ENCODE measurements at regions not wholly inside any gene's neighbourhood (a gene's known extent, or its start where the extent isn't known, plus 50 kb on each side); places are given as distances from the start of the nearest gene placed in this dataset.

DNA sequence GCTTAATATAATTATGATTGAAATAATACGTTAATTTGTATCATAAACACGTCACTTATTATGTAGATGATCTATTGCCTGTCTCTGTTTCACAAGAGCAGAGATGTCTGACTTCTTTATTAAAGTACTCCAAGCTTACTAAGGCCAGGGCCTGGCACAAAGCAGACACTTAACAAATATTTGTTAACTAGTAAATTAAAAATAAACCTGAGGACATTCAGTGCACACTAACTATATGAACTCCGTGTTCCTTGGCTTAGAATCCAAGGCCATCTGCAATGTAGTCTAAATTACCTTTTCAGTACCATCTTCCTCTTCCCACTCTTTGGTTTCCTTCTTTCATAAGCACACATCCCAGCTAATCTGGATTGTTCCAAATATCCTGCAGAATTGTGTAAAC is 210.8 kb upstream of the SOX9 start:
- DNase-seq, result no peak

DNA sequence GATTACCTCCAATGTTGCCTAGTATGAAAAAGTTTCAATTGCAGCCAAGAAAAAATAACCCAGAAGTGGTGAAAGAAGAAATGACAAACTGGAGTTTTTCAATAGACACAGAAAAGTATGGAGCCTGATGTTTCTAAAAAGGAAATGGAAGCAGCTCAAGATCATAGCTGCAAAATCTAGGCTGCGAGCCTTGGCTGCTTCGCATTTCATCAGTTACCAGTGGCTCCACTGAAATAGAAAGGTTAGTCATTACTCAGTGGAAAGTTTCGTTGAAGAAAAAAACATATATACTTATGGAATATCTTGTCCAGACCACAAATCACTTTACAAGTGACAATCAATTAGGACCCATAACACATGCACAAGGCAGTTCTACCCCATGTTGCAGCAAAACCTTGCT is 206.8 kb upstream of the SOX9 start:
- DNase-seq, result no peak

DNA sequence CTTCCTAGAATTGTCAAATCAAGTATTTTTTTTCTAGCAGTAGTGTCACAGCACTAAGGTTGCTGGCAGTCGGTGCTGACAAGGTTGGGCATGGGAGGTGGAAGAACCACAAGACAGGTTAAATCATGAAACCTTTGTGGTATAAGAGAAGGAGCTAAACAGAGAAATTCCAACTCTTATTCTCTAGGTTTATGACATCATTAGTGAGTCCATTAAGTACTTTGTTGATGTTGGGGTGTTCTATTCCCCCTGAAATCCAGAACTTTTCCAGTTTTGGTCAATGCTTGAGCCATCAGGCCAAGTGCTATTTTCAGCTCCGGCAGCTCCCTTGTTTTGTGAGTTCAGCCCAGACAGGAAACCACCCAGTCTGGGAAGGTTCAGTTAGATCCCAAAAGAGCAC is 206.0 kb upstream of the SOX9 start:
- no peak for DNase-seq

DNA sequence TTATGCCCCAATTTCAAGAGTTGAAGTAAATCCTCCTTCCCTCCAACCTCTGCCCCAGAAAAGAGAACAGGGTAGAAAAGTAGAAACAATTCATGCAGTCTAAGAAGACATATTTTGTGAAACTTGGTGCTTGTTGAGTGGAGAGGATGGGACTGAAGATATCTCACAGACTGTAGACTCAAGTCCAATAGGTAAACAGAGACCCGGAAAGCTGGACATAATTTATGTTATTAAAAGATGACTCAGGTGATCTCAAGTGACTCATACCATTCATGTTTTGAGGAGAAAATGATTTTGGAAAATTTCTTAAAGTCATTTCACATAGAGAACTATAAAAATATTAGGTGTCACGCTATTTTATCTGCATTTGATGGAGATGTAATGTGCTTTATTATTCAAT is 203.1 kb upstream of the SOX9 start:
- no peak for DNase-seq

DNA sequence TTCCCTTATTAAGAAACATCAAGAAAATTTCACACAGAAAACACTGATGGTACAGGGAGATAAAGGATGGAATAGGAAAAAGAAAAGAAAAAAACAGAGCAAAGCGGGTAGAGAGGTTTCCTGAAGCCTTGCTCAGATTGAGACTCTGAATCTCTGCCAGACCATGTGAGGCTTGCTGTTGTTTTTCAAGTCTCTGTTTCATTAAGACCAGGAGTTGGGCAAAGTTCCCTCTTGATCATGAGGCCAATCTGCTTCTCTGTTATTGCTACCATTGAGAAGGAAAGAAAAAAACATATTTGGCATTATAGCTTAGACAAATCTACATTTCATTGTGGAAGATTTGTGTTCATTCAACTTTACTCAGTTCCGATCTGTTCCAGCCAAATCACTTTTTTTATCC is 201.6 kb upstream of the SOX9 start:
- no peak for DNase-seq

DNA sequence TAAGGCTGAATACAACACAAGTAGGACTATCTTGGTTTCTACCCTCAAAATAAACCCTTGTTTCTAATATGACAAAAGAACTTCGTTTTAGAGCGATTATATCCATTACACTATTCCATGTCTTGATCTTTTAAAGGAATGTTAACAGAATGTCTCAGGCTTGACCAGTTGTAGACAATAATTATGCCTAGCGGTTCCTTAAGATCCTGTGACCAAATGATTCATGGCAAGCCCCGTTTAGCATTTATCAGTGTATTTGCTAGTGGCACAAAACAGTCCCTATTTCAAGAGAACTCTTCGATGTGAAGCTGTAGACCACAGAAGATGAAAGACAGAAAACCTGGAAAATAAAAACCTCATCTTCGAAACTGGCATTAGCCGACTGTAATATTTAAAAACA is 200.9 kb upstream of the SOX9 start:
- no peak for DNase-seq

DNA sequence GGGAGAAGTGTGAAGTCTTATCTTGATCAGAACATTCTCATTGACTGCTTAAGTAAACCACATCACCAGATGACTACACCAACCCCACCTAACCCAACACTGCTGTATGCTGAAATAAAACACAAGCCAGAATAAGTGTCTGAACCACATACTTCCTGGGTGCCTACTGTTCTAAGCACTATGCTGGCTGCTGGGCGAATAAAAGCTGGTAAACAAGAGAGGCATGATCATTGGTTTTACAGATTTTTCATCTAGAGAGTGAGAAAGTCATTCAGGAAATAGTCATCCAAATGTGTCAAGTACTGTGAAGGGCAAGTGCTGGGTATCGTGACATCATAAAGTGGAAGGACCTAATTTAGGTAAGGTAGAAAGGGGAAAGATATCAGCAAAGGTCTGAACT is 199.0 kb upstream of the SOX9 start:
- DNase-seq, result no peak

DNA sequence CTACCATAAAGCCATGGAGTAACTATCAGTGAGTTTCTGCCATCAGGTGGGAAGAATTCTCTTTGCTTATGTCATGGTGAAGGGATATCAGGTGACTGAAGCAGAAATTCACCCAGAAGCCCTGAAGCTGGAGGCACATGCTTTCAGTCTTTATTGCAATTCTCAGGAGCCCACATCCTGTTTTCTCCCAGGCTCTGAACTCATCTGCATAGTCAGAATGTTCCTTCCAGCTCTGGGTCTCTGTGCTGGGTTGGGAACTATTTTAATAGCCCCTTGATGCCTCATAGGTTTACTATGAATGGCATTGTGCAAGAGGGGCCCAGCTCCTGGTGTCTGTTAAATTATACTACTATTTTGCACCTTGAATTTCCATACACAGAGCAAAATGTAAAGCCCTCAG is 198.4 kb upstream of the SOX9 start:
- DNase-seq, result no peak

DNA sequence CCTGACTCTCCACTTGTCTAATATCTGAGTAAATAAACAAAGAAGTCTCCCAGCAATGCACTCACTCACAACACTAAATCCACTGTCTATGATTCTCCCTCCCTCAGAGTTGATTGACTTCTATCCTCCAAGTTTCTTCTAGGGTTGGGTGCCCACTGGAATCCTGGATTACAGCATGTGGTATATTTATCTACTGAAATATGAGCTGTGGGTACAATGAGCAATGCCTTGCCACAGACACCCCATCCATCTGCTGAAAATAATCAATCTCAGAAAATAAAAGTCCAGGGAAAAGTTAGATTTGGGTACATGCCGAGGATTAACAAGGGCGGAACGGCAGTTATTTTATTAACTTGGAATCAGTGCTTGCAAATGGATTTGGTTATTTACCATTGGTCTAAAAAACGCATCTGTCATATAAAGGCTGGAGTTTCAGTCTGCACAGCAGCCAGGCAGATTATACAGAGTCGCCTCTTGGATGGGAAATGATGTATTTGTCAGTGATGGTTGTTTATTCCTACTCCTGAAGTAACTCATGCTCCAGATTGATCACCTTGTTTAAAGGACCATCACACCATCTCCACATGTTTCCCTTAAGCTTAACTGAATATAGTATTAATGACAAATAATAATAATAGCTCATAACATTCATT is 193.9 kb upstream of the SOX9 start:
- no peak for DNase-seq

DNA sequence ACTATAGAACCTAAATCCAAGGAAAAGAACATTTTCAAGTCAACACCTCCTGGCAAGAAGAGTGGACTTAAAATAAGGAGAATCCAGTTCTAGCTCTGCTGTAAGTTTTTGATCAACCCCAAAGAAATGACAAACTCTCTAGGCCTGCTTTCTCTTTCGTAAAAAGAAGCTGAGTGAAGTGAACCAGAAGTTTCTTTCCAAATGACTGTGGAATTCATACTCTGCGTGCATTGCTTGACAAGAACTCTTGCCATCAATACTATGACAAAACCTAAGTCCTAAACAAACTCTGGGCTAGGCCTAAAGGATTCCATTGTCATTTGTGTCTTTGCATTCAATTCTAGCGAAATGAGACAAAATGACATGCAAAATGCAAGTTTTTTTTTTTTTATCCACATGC is 187.5 kb upstream of the SOX9 start:
- no peak for DNase-seq

DNA sequence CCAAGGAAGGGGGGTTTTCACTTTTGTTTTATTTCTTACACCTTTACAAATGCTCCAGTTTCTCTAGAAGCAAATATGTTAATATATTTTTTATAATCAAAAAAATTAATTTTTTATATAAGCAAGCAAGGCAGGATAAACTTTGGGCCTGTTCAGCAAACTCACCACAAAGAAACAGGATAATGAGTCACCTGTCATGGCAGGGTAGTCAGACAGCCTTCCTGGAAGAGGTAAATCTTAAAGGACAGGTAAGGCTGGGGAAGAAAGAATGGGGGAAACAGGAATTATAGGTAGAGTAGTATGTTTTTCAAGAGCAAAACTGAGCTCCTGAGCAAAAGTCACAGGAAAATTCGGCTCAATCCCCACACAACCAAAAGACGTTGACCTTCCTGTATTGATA is 186.3 kb upstream of the SOX9 start:
- DNase-seq, result no peak

DNA sequence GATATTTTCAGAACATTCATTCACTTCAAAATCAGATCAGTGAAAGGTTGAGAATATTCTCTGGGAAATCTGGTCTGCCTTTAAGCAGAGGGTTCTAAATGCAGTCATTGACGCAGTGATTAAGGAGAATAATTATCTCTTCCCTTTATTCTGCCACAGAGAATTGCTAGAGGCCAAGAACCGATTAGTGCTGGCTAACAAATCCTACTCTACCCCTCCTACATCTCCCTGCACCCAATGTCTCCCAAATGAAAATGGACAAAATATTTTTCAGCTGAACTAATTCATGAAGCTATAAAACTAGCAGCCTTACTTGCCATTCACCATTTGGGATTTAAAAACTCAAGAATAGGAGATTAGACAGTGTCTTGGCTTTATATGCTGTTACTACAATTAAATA is 185.5 kb upstream of the SOX9 start:
- DNase-seq, result no peak

DNA sequence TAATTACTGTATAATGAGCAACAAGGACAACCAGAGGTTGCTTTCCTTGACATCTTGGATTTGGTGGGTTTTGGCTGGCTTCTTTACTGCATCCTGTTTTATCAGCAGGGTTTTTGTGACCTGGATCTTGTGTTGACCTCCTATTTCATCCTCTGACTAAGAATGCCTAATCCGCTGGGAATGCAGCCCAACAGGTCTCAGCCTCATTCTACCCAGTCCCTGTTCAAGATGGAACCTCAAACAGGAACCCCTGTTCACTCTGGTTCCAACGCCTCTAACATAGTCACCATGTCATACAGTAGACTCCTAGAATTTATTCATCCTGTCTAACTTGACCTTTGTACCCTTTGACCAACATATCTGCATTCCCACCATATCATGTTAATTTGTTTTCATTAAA is 183.8 kb upstream of the SOX9 start:
- no peak for DNase-seq

DNA sequence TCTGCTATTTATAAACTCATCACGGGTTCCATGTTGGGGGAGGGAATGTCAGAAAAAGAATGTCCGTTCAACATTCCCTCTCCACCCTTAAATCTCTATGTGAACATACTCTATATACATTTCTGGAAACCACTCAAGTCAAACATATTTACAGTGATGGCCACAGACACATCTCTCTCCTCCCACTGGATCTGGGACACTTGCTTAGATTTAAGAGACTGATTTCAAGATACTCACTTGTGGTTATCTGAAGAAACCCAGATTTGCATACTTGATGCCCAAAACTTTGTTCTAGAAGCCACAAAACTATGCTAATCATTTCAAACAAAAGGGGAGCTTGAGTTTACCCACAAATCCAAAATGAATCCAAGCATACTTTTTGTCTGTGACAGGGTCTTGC is 182.9 kb upstream of the SOX9 start:
- no peak for DNase-seq

DNA sequence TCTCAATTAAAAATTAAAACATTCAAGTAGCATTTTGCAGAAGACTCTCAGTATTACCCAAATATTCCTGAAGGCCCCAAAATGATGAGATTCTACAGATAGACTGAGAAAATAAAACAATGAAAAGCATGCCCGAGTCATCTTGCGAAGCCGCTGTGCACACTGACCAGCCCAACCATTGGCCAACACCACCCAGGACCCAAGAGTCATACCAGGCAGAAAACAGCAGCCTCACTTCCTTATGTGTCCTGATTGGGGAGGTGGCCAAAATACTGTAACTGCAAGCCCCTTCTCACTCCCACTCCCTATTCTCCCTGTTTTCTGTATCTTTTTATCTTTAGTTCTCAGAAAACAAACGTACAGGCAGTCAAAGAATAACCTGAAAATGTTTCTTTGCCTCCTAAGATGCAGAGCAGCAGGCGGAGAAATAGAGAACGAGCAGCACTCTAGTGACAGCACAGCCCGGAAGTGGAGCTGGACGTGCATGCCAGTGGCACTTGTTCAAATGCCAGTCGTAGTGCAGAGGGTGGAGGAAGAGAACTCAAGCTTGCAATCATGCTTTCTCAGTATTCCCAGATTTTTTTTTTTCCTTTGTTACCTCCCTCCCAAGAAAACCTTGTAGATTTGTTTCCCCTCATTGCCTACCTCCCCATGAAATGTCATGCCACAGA is 182.3 kb upstream of the SOX9 start:
- DNase-seq, result no peak

DNA sequence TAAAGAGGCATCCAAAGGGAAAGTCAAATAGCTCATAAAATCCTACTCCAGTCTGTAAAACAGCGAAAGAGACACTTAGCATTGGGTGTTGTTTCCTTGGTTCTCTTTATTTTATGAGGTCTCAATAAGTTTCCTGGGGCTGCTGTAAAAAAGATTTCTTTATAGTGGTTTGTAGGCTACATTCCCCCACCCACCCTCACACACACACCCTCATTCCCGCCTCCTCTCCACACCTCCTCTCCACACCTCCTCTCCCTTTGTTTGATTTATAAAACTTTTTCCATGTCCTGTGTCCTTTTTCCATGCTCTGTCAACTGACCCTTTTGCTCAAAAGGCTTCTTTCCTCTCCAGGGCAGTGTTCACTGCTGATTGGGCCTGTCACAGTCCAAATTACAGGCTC is 178.9 kb upstream of the SOX9 start:
- DNase-seq, result no peak

DNA sequence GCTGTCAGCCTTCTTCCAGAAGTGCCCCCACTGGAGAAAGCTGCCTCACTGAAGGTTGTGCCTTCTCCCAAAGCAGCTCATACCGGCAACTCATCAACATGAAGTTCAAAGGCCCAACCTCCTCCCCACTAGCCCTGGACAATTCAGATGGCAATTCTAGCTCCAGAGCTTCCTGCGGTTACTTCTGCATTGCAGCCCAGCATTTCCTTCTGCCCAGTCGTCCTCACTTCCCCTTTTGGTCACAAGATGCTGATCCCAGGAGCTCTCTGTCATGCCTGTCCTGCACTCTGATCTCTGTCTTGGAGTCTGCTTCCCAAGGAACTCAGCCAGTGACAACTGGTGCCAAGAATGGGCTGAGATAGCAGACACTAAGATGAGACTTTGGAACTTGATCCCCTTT is 178.2 kb upstream of the SOX9 start:
- no peak for DNase-seq

DNA sequence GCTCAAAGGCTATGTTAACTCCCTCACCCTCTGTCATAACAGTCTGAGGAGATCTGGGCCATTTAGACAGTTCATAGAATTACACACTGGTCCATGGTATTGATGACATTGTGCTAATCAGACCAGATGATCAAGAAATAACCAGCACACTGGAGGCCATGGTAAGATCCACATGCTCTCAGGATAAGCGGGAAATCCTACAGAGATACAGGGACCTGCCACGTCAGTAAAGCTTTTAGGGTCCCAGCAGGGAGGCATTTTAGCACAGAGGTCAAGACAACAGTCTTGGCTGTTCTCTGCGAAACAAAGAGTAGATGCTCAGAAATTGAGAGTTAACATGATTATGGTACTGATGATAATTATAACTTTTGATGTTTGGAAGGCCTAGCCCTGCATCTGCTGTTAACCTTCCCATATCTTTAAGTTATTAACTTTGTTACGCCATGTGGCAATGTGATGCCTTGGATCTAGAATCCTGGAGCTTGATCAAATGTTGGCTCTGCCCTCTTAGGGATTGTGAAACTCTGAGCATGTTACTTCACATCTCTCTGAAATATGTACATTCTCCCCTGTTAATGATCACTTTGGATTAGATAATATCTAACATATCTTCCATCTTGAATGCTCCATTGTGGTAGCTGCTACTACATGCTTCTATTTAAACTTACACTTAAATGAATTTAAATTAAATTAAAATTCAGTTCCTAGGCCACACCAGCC is 172.0 kb upstream of the SOX9 start:
- DNase-seq, result no peak

DNA sequence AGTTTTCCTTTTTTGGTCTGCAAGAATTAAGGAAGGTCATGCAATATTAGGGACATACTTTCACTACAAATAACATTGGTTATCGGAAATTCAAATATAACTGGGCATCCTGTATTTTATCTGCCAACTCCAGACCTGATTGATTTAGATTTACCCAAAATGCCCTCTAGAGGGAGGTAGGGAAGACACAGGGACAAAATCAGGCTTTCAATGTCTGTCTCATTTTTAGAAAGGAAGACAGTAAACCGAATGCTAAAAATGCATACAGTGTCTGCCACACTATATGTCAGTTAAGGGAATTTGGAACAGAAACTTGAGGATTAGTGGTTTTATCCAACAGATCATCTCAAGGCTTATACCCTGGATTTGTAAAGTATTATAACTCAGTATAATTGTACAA is 161.7 kb upstream of the SOX9 start:
- DNase-seq, result no peak

DNA sequence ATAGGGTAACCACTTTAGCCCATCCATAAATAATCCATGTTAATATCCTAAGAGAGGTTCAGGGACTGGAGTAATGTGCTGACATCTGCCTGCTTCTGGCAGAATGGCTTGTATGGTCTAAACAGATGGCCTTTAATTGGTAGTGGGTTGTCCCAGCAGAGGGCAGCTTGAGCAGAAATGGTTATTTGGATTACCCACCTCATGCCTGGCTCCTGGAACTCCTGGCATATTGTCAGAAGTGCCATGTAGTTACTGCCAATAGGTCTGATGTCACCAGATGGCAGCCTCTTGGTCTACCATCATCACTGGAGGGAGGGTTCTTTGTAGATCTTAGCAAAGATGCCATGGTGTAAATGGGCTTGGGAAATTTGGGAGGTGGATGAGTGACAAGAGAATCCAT is 157.5 kb upstream of the SOX9 start:
- no peak for DNase-seq

DNA sequence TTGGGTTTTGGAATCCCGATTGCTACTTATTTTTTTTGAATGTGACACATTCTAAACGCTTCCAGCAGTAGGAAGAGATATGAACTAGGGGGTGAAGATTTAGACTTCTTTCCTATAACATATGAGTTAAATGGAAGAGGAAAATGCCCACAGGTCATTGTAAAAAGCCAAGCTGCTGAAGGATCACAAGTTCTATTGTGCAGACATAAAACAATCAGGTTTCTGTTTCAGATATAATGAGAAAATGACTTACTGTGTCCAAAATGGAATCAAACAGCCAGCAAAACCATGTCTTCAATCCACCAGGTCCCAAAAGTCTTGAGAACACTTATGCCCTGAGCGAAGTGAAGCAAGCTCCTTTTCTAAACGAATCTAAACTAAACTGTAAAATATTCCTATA is 157.0 kb upstream of the SOX9 start:
- no peak for DNase-seq

DNA sequence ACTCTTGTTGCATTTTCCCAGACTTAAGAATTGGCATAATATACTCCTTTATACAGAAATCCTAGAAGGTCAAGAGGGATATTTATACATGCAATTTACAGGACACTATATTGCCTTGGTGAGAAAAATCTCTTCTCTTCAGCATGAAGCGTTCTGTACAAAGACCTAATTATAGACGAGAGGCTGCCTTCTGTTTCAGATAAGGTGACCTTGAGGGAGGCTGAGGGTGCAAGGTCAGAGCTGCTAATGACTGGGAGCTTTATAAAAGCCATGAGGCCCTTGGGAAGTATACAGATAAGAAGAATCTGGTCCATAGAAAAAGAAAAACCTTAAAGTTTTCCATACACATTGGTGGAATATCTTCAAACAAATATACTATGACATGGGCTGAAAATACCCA is 156.3 kb upstream of the SOX9 start:
- DNase-seq, result no peak

DNA sequence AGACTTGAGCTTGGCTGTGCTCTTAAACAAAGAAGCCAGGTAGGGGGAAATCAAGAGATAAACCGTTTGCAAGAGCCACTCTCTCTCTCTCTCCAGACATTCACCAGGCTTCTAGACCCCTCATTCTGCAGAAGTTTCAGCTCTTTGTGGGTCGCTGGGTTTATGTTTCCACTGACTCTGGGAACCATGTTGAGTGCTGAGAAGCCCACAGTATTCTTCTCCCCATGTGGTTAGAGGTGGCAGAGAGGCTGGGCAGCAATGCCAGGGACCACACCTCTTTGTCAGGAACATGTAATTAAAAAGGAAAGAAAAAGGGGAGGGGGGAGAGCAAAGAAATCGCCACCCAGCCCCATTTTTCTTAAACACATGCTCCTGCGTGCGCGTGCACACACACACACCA is 154.8 kb upstream of the SOX9 start:
- DNase-seq, result no peak

DNA sequence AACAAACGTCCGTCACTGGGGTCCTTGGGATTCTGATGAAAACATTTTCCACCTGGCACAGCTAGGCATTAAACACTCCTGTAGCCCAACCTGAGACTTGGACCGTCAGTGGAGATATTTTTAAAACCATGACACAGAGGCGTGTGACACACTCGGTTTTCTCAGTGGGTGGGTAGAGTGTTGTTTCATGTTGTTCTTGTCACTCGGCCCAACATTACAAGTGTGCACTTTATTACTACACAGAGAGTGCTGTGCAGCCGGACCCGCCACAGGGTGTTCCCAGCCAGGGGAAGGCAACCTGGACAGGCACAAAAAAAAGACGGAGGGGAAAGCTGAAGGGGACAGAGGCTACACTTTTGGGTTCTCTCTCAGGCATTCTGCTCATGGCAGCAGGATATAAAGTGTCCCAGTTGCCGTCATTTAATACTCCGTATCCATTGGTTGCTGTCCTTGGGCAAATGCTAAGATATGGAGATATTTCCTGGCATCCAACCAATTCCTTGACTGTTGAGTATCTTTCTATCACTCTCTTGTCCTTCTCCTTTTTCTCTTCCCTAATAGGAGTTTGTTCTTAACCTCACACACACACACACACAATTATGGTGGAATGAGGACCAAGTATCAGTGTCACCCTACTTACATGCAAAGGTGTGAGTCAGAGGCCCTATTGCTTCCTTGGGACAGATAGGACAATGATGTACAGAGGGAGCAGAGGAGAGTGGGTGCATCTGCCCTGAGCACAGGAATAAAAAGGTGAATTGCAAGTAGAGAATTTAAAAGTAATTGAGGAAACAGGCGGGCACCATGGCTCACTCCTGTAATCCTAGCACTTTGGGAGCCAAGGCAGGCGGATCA is 154.1 kb upstream of the SOX9 start:
- DNase-seq, result no peak
